T1000 (cell line): ENCODE measurements at regions not wholly inside any gene's neighbourhood (a gene's known extent, or its start where the extent isn't known, plus 50 kb on each side); places are given as distances from the start of the nearest gene placed in this dataset.
"Not testable (repeated sequence)": the region's sequence is repeated elsewhere in the genome, so short reads cannot be mapped to it uniquely, and the experiment has no call there.

Source experiments
- DNase-seq: peaks from one replicate; lab custom pipeline; 2025; ENCODE audit warnings: mixed read lengths; lab: John Stamatoyannopoulos, UW

DNA sequence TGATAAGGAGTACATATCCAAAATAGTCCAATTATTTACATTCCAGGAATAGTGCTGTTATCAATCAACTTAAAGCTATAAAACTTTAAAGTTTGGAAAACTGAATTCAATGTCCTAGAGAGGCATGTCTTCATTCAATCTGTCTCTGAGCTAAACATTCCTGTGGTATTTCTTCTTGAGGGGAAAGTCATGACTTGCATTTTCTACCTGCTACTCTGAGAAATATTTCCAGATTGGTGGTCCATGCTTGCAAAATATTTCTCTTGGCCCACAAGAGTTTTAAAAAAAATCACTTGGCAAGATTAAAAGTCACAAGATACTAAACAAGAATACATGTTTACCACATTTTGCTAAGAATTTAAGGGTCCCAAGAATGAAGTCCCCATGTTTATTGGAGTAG is 63.6 kb upstream of the HGF start:
- DNase-seq, result no peak

DNA sequence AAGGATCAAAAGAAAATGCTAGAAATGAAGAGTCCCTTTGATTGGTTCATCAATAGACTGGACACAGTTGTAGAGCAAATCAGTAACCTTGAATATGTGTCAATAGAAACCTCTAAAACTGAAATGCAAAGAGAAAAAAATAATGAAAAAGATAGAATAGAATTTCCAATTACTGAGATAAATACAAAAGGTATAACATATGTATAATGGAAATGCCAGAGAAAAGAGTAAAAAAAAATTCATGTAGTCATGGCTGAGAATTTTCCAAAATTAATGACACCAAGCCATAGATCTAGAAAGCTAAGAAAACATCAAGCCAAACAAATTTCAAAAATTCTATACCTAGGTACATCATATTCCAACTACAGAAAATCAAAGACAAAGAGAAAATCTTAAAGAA is 62.0 kb upstream of the HGF start:
- DNase-seq, result no peak

DNA sequence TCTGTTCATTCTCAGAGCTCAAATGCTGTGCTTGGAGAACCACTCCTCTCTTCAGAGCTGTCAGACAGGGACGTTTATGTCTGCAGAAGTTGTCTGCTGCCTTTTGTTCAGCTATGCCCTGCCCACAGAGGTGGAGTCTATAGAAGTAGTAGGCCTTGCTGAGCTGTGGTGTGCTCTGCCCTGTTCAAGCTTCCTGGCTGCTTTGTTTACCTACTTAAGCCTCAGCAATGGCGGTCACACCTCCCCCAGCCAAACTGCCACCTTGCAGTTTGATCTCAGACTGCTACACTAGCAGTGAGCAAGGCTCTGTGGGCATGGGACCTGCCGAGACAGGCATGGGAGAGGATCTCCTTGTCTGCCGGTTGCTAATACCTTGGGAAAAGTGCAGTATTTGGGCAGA is 59.7 kb upstream of the HGF start:
- not testable (repeated sequence) for DNase-seq

DNA sequence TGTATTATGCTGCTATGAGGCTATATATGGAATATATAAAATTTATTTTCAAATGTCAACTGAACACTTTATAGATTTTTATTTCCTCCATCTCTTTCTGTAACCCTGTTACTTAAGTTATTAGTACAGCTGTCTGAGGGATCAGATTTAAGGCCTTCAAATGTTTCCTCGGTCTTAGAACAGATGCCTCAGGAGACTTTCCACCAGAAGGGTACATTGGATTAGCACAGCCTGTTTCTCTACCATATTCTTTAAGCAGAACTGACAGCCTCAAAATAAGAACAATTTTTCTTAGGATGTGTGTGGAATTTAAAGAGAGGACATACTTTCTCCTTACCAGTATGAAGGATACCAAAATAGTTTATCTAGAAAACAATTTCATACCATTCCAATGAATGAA is 53.0 kb upstream of the HGF start:
- DNase-seq, result no peak

DNA sequence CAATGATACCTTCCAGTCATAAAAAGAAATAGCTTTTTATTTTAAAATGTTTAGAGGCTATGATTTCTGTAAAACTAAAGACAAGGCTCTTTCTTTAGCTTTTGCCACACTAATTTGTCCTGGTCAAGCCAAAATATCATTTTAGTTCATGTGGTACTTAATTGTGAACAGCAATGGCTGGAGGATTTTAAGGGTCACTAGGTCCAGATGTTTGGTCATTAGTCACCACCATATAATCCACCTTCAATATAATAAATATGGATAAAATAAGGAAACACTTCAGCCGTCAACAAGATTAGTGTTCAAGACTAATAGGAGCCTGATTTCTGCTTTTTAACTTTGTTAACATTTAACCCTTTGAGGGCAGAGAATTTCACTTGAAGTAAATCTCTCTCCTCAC is 50.0 kb upstream of the HGF start:
- no peak for DNase-seq
